HepG2 (cell line): ENCODE measurements at regions not wholly inside any gene's neighbourhood (a gene's known extent, or its start where the extent isn't known, plus 50 kb on each side); places are given as distances from the start of the nearest gene placed in this dataset.

Source experiments
- ATAC-seq: fragments of 200-7000 bp; cut with Tn5 transposase; 3 replicates; pipeline ENCODE4 v1.9.1; 2020; ENCODE audit warnings: mild to moderate bottlenecking, moderate library complexity
- BruUV-seq: library from RNA; stranded (reverse); fragments of 400-500 nt; replicated peaks from 2 replicates; lab custom pipeline; 2021; lab: Mats Ljungman, UMichigan
- CTCF ChIA-PET: fragments of 300-600 bp; formaldehyde crosslinking; extraction: SDS; loops from one replicate; lab custom pipeline; 2021; ENCODE audit warnings: low total read pairs, inconsistent platforms, low intra/inter-chr PET ratio; lab: Yijun Ruan, JAX
- POLR2A ChIA-PET: fragments of 350-600 bp; sonication (Branson Sonifier 250); formaldehyde crosslinking; loops from one replicate; lab custom pipeline; 2020; ENCODE audit warnings: antibody characterized with exemption, inconsistent platforms; lab: Yijun Ruan, JAX
- DNase-seq: peaks from one replicate; pipeline ENCODE4 v3.0.0-alpha.2; 2015; ENCODE audit warnings: low spot score
- FAIRE-seq: peaks from 3 replicates; lab custom pipeline; 2011; peaks lifted over from hg19 to GRCh38; lab: Jason Lieb, UNC
- H2AFZ ChIP-seq: one replicate; pipeline ENCODE4 v1.6.1; 2011; ENCODE audit warnings: low read length, inconsistent platforms
- H3K27ac ChIP-seq: fragments of 300-600 bp; 3 replicates; pipeline ENCODE4 v1.8.0; 2011; ENCODE audit warnings: mixed run types, mild to moderate bottlenecking, mixed read lengths, low read length, inconsistent platforms; ENCODE audit not compliant: insufficient read depth; ENCODE audit errors: extremely low read length
- H3K27me3 ChIP-seq, 2 experiments: fragments of 200-600 bp in 1 of 2; 2 replicates in 1 of 2; 3 replicates in 1 of 2; pipeline versions ENCODE4 v1.6.0 to v1.8.0; 2011; ENCODE audit warnings: low read length in 2 of 2, mild to moderate bottlenecking in 2 of 2, moderate library complexity in 2 of 2, inconsistent platforms in 1 of 2; ENCODE audit not compliant: insufficient read depth in 2 of 2, control insufficient read depth in 1 of 2
- H3K36me3 ChIP-seq, 2 experiments: fragments of 200-600 bp in 1 of 2; replicated peaks in 1 of 2; 2 replicates in 1 of 2; 3 replicates in 1 of 2; pipeline versions ENCODE4 v1.5.1 to v1.8.0; 2011; ENCODE audit warnings: low read length in 2 of 2, inconsistent platforms in 1 of 2; ENCODE audit not compliant: insufficient read depth in 2 of 2, control insufficient read depth in 1 of 2
- H3K4me1 ChIP-seq: 2 replicates; pipeline ENCODE4 v1.5.1; 2012; ENCODE audit warnings: low read length, inconsistent platforms; ENCODE audit not compliant: insufficient read depth
- H3K4me2 ChIP-seq: 2 replicates; pipeline ENCODE4 v1.6.0; 2011; ENCODE audit warnings: low read depth, low read length, inconsistent platforms
- H3K4me3 ChIP-seq, 3 experiments: fragments of 200-600 bp in 1 of 3; sonication (generic), shearing (Covaris generic) in 1 of 3; replicated peaks in 1 of 3; 2 replicates each; pipeline ENCODE4 v1.5.1; 2011 to 2016; ENCODE audit warnings: low read length in 3 of 3, inconsistent platforms in 2 of 3, low read depth in 2 of 3, mild to moderate bottlenecking in 2 of 3, control low read depth in 1 of 3, mixed read lengths in 1 of 3; ENCODE audit not compliant: insufficient read depth in 1 of 3
- H3K79me2 ChIP-seq: one replicate; pipeline ENCODE4 v1.6.1; 2011; ENCODE audit warnings: low read length, inconsistent platforms; ENCODE audit not compliant: insufficient read depth
- H3K9ac ChIP-seq: 2 replicates; pipeline ENCODE4 v1.6.0; 2011; ENCODE audit warnings: mild to moderate bottlenecking, low read depth, low read length, inconsistent platforms; ENCODE audit not compliant: insufficient read depth
- H3K9me3 ChIP-seq: 2 replicates; pipeline ENCODE4 v1.5.1; 2012; ENCODE audit warnings: mild to moderate bottlenecking, low read length
- H4K20me1 ChIP-seq: 2 replicates; pipeline ENCODE4 v1.6.0; 2011; ENCODE audit warnings: inconsistent platforms, mild to moderate bottlenecking, low read length, moderate library complexity; ENCODE audit not compliant: insufficient read depth
- IRX3 ChIP-seq: sonication (generic); formaldehyde crosslinking; IDR thresholded peaks from 2 replicates; pipeline ENCODE4 v1.8.1; 2023; ENCODE audit warnings: mild to moderate bottlenecking, low read depth, missing genetic modification reagents, borderline replicate concordance
- MLLT10 ChIP-seq: sonication (generic); formaldehyde crosslinking; IDR thresholded peaks from 2 replicates; pipeline ENCODE4 v1.4.0; 2020; ENCODE audit warnings: missing genetic modification reagents
- MXD4 ChIP-seq: IDR thresholded peaks from 2 replicates; pipeline ENCODE4 v1.6.1; 2016; ENCODE audit warnings: mild to moderate bottlenecking, missing biosample characterization, missing genetic modification reagents
- PPARG ChIP-seq: conservative IDR thresholded peaks from 2 replicates; pipeline ENCODE4 v1.6.1; 2016; ENCODE audit warnings: missing biosample characterization, missing genetic modification reagents
- SALL2 ChIP-seq: sonication (generic); formaldehyde crosslinking; IDR thresholded peaks from 2 replicates; pipeline ENCODE4 v1.8.1; 2023; ENCODE audit warnings: mild to moderate bottlenecking, missing genetic modification reagents, inconsistent platforms
- SOX13 ChIP-seq, 3 experiments: fragments of 450-650 bp in 1 of 3; sonication (generic) in 1 of 3; formaldehyde crosslinking in 1 of 3; IDR thresholded peaks in 2 of 3; conservative IDR thresholded peaks in 1 of 3; 2 replicates each; pipeline versions ENCODE4 v1.5.0 to v1.6.1; 2016 to 2020; ENCODE audit warnings: antibody characterized with exemption in 1 of 3, mild to moderate bottlenecking in 1 of 3, missing compliant biosample characterization in 1 of 3, missing genetic modification reagents in 1 of 3, moderate library complexity in 1 of 3
- TFE3 ChIP-seq: IDR thresholded peaks from 2 replicates; pipeline ENCODE4 v1.6.1; 2016
- YY1 ChIP-seq: IDR thresholded peaks from 2 replicates; pipeline ENCODE4 v1.6.1; 2011; ENCODE audit warnings: low read length, low read depth, moderate library complexity, mild to moderate bottlenecking; ENCODE audit not compliant: insufficient read depth, insufficient replicate concordance
- ZFP36L1 ChIP-seq: sonication (generic); formaldehyde crosslinking; IDR thresholded peaks from 2 replicates; pipeline ENCODE4 v1.8.0; 2022; ENCODE audit warnings: mild to moderate bottlenecking, missing genetic modification reagents, moderate library complexity
- ZNF326 ChIP-seq: sonication (generic); formaldehyde crosslinking; IDR thresholded peaks from 2 replicates; pipeline ENCODE4 v1.4.0; 2020; ENCODE audit warnings: missing genetic modification reagents, borderline replicate concordance
- ZNF510 ChIP-seq: sonication (generic); formaldehyde crosslinking; IDR thresholded peaks from 2 replicates; pipeline ENCODE4 v1.4.0; 2020; ENCODE audit warnings: low read depth, mild to moderate bottlenecking, missing genetic modification reagents
- ZNF597 ChIP-seq: sonication (generic); formaldehyde crosslinking; IDR thresholded peaks from 2 replicates; pipeline ENCODE4 v1.5.0; 2020; ENCODE audit warnings: missing genetic modification reagents
- ZNF703 ChIP-seq: sonication (generic); formaldehyde crosslinking; IDR thresholded peaks from 2 replicates; pipeline ENCODE4 v1.5.1; 2020; ENCODE audit warnings: missing genetic modification reagents, mild to moderate bottlenecking, moderate library complexity, borderline replicate concordance
- WGBS: methylation state at CpG from one replicate; pipeline ENCODE4 v1.1.6; 2017; ENCODE audit warnings: low lambda C conversion rate; 5-methylcytosine and 5-hydroxymethylcytosine counted together
- in situ Hi-C: cut with HindIII; loops from 2 replicates; pipeline ENCODE4 v1.10.0; 2017; ENCODE audit warnings: low pct_unique_long_range_greater_than_20kb; ENCODE audit not compliant: extremely low pct_ligation_motif_present
- intact Hi-C: fragments of 100-400 bp; cut with micrococcal nuclease; formaldehyde crosslinking; loops from one replicate; pipeline ENCODE4 v1.10.0; 2022; ENCODE audit not compliant: unreplicated experiment

GRCh38 chr5:118199801-118200200 is 788.5 kb downstream of the DTWD2 start:
- no peaks in the 10 kb centered on the region for H3K27me3 ChIP-seq
- ChIA-PET CTCF (no interaction called here), POLR2A (no interaction called here)
- no peaks in the 10 kb centered on the region for H3K36me3 ChIP-seq
- no peaks in the 10 kb centered on the region for H3K9me3 ChIP-seq
- H3K79me2 ChIP-seq = no peaks in the 10 kb centered on the region
- no peak for FAIRE-seq
- 69% methylated on average over 2 of the region's 2 CpGs for WGBS
- no peak overlapping the region for H2AFZ ChIP-seq
- H3K4me2 ChIP-seq = no peak overlapping the region
- no peak for TF ChIP-seq ZNF510 (CRISPR knock-in tag)
- no peak for TF ChIP-seq TFE3 (CRISPR knock-in tag)
- TF ChIP-seq YY1 = no peak
- no peak for TF ChIP-seq PPARG (CRISPR knock-in tag)
- no peak for TF ChIP-seq MXD4 (CRISPR knock-in tag)
- no peak for TF ChIP-seq ZNF703 (CRISPR knock-in tag)
- no peak for TF ChIP-seq IRX3 (CRISPR knock-in tag)
- no peak for TF ChIP-seq SALL2 (CRISPR knock-in tag)
- TF ChIP-seq MLLT10 = no peak
- TF ChIP-seq ZNF326 = no peak
- TF ChIP-seq SOX13 (IDR thresholded peaks at IDR 0.05) = no peak
- no peak for TF ChIP-seq SOX13 (CRISPR knock-in tag; conservative IDR thresholded peaks at IDR 0.05 in 1 of 2, IDR thresholded peaks at IDR 0.05 in 1 of 2)
- no peak for TF ChIP-seq ZNF597
- no peak for TF ChIP-seq ZFP36L1
- ATAC-seq = no peak
- no peaks in the 10 kb centered on the region for H3K4me1 ChIP-seq
- DNase-seq = no peak
- no peaks in the 10 kb centered on the region for H4K20me1 ChIP-seq
- in situ Hi-C loops (no loop called here), intact Hi-C loops (no loop called here)
- H3K4me3 ChIP-seq = no peak overlapping the region
- H3K9ac ChIP-seq = no peak overlapping the region
- H3K27ac ChIP-seq = no peak overlapping the region
- no TSS peak for BruUV-seq
